Body of pancreas (tissue), 4 donors: ENCODE measurements at regions not wholly inside any gene's neighbourhood (a gene's known extent, or its start where the extent isn't known, plus 50 kb on each side); places are given as distances from the start of the nearest gene placed in this dataset.

Experiments used
- CTCF ChIP-seq, 7 experiments: fragments of 450-650 bp in 4 of 7; fragments of 200-600 bp in 3 of 7; sonication (generic) in 3 of 7; IDR thresholded peaks; one replicate each; pipeline ENCODE4 v1.5.1; 2016 to 2019; ENCODE audit warnings: antibody characterized with exemption in 7 of 7
- POLR2A ChIP-seq, 3 donors: fragments of 450-650 bp; IDR thresholded peaks; one replicate each; pipeline ENCODE4 v1.6.1; 2016; ENCODE audit warnings: antibody characterized with exemption in 3 of 3, mild to moderate bottlenecking in 2 of 3

GRCh38 chr7:22879280-22879679, 56.6 kb upstream of the TOMM7 start:
- no peak for TF ChIP-seq CTCF (IDR thresholded peaks at IDR 0.05)
- TF ChIP-seq POLR2A (IDR thresholded peaks at IDR 0.05), result no peak
